ENCODE measurements at regions not wholly inside any gene's neighbourhood (a gene's known extent, or its start where the extent isn't known, plus 50 kb on each side); places are given as distances from the start of the nearest gene placed in this dataset.

DNA sequence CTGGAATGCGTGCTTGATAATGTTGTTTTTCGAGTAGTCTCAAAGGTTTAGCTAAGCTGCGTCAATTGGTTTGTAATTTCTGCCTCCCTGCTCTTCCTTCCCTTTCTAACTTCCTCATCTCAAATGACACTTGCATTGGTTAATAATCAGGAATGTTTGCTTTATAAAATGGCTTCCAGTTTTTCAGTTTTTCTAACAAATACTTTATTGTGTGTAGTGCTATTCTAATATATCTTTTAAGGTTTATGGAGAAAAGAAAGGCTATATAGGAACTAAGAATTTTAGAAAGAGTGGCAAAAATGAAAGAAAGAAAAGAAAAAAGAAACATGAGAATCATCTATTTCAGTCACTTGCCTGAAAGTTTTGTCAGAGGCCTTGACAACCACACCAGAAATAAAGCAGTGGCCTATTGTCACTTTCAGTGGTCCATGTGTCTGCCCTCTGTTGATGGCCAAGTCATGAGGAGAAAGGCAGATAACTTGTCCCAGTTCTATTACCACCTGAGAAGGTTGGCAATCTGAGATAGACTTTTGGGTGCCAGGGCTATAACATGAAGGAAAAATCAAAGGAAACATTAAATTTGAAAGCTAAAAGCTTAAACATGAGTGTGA lies 221.9 kb upstream of the KITLG start:
- TF ChIP-seq EP300 (IDR thresholded peaks at IDR 0.05; ENCODE audit: borderline replicate concordance): no peak
- TF ChIP-seq ZBTB7A (IDR thresholded peaks at IDR 0.05; ENCODE audit: low read depth): no peak
- TF ChIP-seq YY1 (IDR thresholded peaks at IDR 0.05; ENCODE audit: low read depth): no peak
- no peak for TF ChIP-seq FOXM1 (IDR thresholded peaks at IDR 0.05; ENCODE audit: borderline replicate concordance, low read depth)
- TF ChIP-seq EGR1 (IDR thresholded peaks at IDR 0.05): no peak
- TF ChIP-seq TAF1 (IDR thresholded peaks at IDR 0.05; ENCODE audit: low read depth): no peak
- TF ChIP-seq, protein P1, sequence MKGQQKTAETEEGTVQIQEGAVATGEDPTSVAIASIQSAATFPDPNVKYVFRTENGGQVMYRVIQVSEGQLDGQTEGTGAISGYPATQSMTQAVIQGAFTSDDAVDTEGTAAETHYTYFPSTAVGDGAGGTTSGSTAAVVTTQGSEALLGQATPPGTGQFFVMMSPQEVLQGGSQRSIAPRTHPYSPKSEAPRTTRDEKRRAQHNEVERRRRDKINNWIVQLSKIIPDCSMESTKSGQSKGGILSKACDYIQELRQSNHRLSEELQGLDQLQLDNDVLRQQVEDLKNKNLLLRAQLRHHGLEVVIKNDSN (IDR thresholded peaks at IDR 0.05): no peak
- TF ChIP-seq CEBPB (IDR thresholded peaks at IDR 0.05): no peak
- TF ChIP-seq TEAD4 (IDR thresholded peaks at IDR 0.05): no peak
- TF ChIP-seq RAD21 (IDR thresholded peaks at IDR 0.05; ENCODE audit: low read depth): no peak
- no peak for TF ChIP-seq CREB1 (IDR thresholded peaks at IDR 0.05; ENCODE audit: low read depth)
- TF ChIP-seq TCF12 (IDR thresholded peaks at IDR 0.05; ENCODE audit: low read depth): no peak
- TF ChIP-seq, protein P2, sequence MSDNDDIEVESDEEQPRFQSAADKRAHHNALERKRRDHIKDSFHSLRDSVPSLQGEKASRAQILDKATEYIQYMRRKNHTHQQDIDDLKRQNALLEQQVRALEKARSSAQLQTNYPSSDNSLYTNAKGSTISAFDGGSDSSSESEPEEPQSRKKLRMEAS (IDR thresholded peaks at IDR 0.05): no peak

DNA sequence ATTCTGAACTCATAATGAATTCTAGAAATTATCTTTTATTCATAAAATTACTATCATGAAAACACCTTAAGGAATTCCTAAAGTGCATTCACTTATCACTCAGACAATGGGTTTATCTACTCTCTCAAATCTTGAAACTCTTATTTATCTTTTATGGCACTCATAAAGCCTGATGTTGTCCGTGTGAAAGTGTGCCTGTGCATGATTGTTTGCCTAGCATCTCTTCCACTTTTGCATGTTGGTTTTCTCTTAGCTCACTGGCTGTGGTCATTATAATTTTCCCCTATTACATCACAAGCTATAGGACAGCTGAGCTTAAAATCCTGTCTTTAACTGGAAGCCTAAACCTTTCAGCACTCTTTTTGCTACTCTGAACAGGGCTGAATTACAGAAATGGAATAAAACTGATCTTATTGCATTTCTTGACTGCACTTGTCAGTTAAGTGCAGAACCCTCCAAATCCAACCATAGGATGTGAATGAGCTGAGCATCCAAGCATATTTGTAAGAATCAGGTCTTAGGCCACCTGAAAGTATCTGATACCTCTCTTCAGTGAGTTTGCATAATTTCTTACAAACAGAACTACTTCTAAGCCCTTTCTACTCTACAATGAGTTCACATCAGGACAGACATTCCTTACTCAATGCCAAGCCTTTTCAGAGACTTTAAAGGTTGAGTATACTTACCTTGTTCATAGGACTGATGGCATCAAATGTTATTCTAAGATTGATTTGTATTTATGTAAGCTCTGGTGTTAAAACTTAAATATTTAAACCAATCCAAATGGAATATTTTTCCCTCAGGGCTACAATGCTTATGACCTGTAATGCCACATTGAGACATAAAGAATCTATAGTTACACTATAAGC lies 221.2 kb upstream of the KITLG start:
- TF ChIP-seq, protein P2 (IDR thresholded peaks at IDR 0.05): no peak
- TF ChIP-seq CEBPB (IDR thresholded peaks at IDR 0.05) (no peak), YY1 (IDR thresholded peaks at IDR 0.05; ENCODE audit: low read depth) (no peak), RAD21 (IDR thresholded peaks at IDR 0.05; ENCODE audit: low read depth) (no peak), TEAD4 (IDR thresholded peaks at IDR 0.05) (no peak), EGR1 (IDR thresholded peaks at IDR 0.05) (no peak), EP300 (IDR thresholded peaks at IDR 0.05; ENCODE audit: borderline replicate concordance) (no peak), CREB1 (IDR thresholded peaks at IDR 0.05; ENCODE audit: low read depth) (no peak), ZBTB7A (IDR thresholded peaks at IDR 0.05; ENCODE audit: low read depth) (no peak), TAF1 (IDR thresholded peaks at IDR 0.05; ENCODE audit: low read depth) (no peak), NFIC (IDR thresholded peaks at IDR 0.05) (no peak), FOXM1 (IDR thresholded peaks at IDR 0.05; ENCODE audit: borderline replicate concordance, low read depth) (no peak), TCF12 (IDR thresholded peaks at IDR 0.05; ENCODE audit: low read depth) (no peak)
- TF ChIP-seq, protein P3, sequence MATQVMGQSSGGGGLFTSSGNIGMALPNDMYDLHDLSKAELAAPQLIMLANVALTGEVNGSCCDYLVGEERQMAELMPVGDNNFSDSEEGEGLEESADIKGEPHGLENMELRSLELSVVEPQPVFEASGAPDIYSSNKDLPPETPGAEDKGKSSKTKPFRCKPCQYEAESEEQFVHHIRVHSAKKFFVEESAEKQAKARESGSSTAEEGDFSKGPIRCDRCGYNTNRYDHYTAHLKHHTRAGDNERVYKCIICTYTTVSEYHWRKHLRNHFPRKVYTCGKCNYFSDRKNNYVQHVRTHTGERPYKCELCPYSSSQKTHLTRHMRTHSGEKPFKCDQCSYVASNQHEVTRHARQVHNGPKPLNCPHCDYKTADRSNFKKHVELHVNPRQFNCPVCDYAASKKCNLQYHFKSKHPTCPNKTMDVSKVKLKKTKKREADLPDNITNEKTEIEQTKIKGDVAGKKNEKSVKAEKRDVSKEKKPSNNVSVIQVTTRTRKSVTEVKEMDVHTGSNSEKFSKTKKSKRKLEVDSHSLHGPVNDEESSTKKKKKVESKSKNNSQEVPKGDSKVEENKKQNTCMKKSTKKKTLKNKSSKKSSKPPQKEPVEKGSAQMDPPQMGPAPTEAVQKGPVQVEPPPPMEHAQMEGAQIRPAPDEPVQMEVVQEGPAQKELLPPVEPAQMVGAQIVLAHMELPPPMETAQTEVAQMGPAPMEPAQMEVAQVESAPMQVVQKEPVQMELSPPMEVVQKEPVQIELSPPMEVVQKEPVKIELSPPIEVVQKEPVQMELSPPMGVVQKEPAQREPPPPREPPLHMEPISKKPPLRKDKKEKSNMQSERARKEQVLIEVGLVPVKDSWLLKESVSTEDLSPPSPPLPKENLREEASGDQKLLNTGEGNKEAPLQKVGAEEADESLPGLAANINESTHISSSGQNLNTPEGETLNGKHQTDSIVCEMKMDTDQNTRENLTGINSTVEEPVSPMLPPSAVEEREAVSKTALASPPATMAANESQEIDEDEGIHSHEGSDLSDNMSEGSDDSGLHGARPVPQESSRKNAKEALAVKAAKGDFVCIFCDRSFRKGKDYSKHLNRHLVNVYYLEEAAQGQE (IDR thresholded peaks at IDR 0.05; ENCODE audit: low read depth): no peak
- TF ChIP-seq, protein P1 (IDR thresholded peaks at IDR 0.05): no peak

DNA sequence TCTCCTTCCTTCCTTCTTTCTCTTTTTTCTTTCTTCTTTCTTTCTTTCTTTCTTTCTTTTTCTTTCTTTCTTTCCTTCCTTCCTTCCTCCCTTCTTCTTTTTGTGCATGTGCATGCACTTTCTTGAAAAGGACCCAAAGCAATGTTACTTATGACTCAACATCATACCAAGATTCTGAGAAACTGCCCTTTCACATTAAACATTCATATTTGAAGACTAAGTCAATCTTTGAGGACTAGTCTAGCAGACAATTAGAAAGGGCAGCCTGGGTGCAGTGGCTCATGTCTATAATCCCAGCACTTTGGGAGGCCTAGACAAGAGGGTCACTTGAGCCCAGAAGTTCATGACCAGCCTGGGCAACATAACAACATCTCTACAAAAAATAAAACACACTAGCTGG lies 212.8 kb upstream of the KITLG start:
- TF ChIP-seq EP300 (IDR thresholded peaks at IDR 0.05; ENCODE audit: borderline replicate concordance) (no peak), FOXM1 (IDR thresholded peaks at IDR 0.05; ENCODE audit: borderline replicate concordance, low read depth) (no peak), NFIC (IDR thresholded peaks at IDR 0.05) (no peak), RAD21 (IDR thresholded peaks at IDR 0.05; ENCODE audit: low read depth) (no peak), EGR1 (IDR thresholded peaks at IDR 0.05) (no peak), TAF1 (IDR thresholded peaks at IDR 0.05; ENCODE audit: low read depth) (no peak), TCF12 (IDR thresholded peaks at IDR 0.05; ENCODE audit: low read depth) (no peak), ZBTB7A (IDR thresholded peaks at IDR 0.05; ENCODE audit: low read depth) (no peak), TEAD4 (IDR thresholded peaks at IDR 0.05) (no peak), CREB1 (IDR thresholded peaks at IDR 0.05; ENCODE audit: low read depth) (no peak), YY1 (IDR thresholded peaks at IDR 0.05; ENCODE audit: low read depth) (no peak), CEBPB (IDR thresholded peaks at IDR 0.05) (no peak)
- TF ChIP-seq, protein P3 (IDR thresholded peaks at IDR 0.05; ENCODE audit: low read depth): no peak
- TF ChIP-seq, protein P2 (IDR thresholded peaks at IDR 0.05): no peak
- TF ChIP-seq, protein P1 (IDR thresholded peaks at IDR 0.05): no peak

DNA sequence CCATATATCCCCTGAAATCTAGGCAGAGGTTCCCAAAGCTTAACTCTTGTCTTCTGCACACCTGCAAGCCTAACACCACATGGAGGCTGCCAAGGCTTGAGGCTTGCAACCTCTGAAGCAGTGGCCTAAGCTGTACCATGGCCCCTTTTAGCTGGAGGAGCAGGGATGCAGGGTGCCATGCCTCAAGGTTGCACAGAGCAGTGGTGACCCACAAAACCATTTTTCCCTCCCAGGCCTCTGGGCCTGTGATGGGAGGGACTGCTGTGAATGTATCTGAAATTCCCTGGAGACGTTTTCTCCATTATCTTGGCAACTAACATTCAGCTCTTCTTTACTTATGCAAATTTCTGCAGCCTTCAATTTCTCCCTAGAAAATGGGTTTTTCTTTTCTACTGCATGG lies 210.0 kb upstream of the KITLG start:
- TF ChIP-seq YY1 (IDR thresholded peaks at IDR 0.05; ENCODE audit: low read depth): no peak
- TF ChIP-seq, protein P2 (IDR thresholded peaks at IDR 0.05): no peak
- TF ChIP-seq CEBPB (IDR thresholded peaks at IDR 0.05): no peak
- TF ChIP-seq NFIC (IDR thresholded peaks at IDR 0.05): no peak
- TF ChIP-seq EP300 (IDR thresholded peaks at IDR 0.05; ENCODE audit: borderline replicate concordance): no peak
- TF ChIP-seq, protein P1 (IDR thresholded peaks at IDR 0.05): no peak
- no peak for TF ChIP-seq TAF1 (IDR thresholded peaks at IDR 0.05; ENCODE audit: low read depth)
- TF ChIP-seq ZBTB7A (IDR thresholded peaks at IDR 0.05; ENCODE audit: low read depth): no peak
- no peak for TF ChIP-seq CREB1 (IDR thresholded peaks at IDR 0.05; ENCODE audit: low read depth)
- TF ChIP-seq EGR1 (IDR thresholded peaks at IDR 0.05): no peak
- TF ChIP-seq TEAD4 (IDR thresholded peaks at IDR 0.05): no peak
- no peak for TF ChIP-seq FOXM1 (IDR thresholded peaks at IDR 0.05; ENCODE audit: borderline replicate concordance, low read depth)
- TF ChIP-seq, protein P3 (IDR thresholded peaks at IDR 0.05; ENCODE audit: low read depth): no peak
- TF ChIP-seq TCF12 (IDR thresholded peaks at IDR 0.05; ENCODE audit: low read depth): no peak
- TF ChIP-seq RAD21 (IDR thresholded peaks at IDR 0.05; ENCODE audit: low read depth): no peak
